HEK293 (cell line): ENCODE measurements at regions not wholly inside any gene's neighbourhood (a gene's known extent, or its start where the extent isn't known, plus 50 kb on each side); places are given as distances from the start of the nearest gene placed in this dataset.

Experiments
- CTCF ChIA-PET: fragments of 350-600 bp; formaldehyde crosslinking; extraction: SDS; loops from one replicate; lab custom pipeline; 2021; ENCODE audit warnings: antibody characterized with exemption; lab: Yijun Ruan, JAX
- POLR2A ChIA-PET: fragments of 300-600 bp; formaldehyde crosslinking; extraction: SDS; loops from one replicate; lab custom pipeline; 2020; ENCODE audit warnings: antibody characterized with exemption, inconsistent platforms; lab: Yijun Ruan, JAX
- H3K27ac ChIP-seq: fragments of 200-500 bp; sonication (Bioruptor generic); 2 replicates; pipeline ENCODE4 v1.5.1; 2014; ENCODE audit warnings: low read depth, low read length, control low read depth, inconsistent platforms; ENCODE audit errors: extremely low read depth
- H3K36me3 ChIP-seq, 2 experiments: fragments of 200-500 bp in 1 of 2; sonication (Bioruptor generic) in 1 of 2; 1 replicate in 1 of 2; 2 replicates in 1 of 2; pipeline ENCODE4 v1.5.1; 2014 to 2017; ENCODE audit warnings: inconsistent platforms in 2 of 2, low read length in 2 of 2; ENCODE audit not compliant: control insufficient read depth in 2 of 2, insufficient read depth in 1 of 2
- H3K4me1 ChIP-seq: fragments of 200-500 bp; sonication (Bioruptor generic); 2 replicates; pipeline ENCODE4 v1.5.1; 2014; ENCODE audit warnings: mild to moderate bottlenecking, low read length, inconsistent platforms; ENCODE audit not compliant: control insufficient read depth, insufficient read depth
- H3K4me3 ChIP-seq: 2 replicates; pipeline ENCODE4 v1.5.1; 2011; ENCODE audit warnings: low read depth, mild to moderate bottlenecking, control low read depth, low read length, moderate library complexity
- H3K9me3 ChIP-seq: fragments of 200-500 bp; sonication (Bioruptor generic); 2 replicates; pipeline ENCODE4 v1.5.1; 2014; ENCODE audit warnings: low read depth, low read length, inconsistent platforms; ENCODE audit not compliant: control insufficient read depth, insufficient read depth
- EGR2 ChIP-seq: fragments of 450-650 bp; formaldehyde crosslinking; IDR thresholded peaks from 2 replicates; pipeline ENCODE4 v1.5.1; 2016; ENCODE audit warnings: low read depth, missing biosample characterization, missing genetic modification characterization
- GLI2 ChIP-seq: fragments of 450-650 bp; formaldehyde crosslinking; IDR thresholded peaks from 2 replicates; pipeline ENCODE4; 2017; ENCODE audit warnings: missing biosample characterization, missing genetic modification characterization, low read depth, borderline replicate concordance
- GLIS2 ChIP-seq: fragments of 450-650 bp; formaldehyde crosslinking; IDR thresholded peaks from 2 replicates; pipeline ENCODE4 v1.5.1; 2016; ENCODE audit warnings: missing biosample characterization, missing genetic modification characterization
- HOXD13 ChIP-seq: sonication (generic); formaldehyde crosslinking; IDR thresholded peaks from 2 replicates; pipeline ENCODE4 v1.8.0; 2022; ENCODE audit warnings: missing genetic modification reagents, borderline replicate concordance
- KLF1 ChIP-seq: fragments of 450-650 bp; formaldehyde crosslinking; IDR thresholded peaks from 2 replicates; pipeline ENCODE4 v1.5.1; 2016; ENCODE audit warnings: missing biosample characterization, missing genetic modification characterization
- PATZ1 ChIP-seq: fragments of 450-650 bp; formaldehyde crosslinking; IDR thresholded peaks from 2 replicates; pipeline ENCODE4 v1.5.1; 2016; ENCODE audit warnings: missing biosample characterization, missing genetic modification characterization
- PRDM10 ChIP-seq: fragments of 450-650 bp; formaldehyde crosslinking; IDR thresholded peaks from 2 replicates; pipeline ENCODE4 v1.5.1; 2016; ENCODE audit warnings: missing biosample characterization, missing genetic modification characterization
- PRDM6 ChIP-seq: fragments of 450-650 bp; formaldehyde crosslinking; IDR thresholded peaks from 2 replicates; pipeline ENCODE4 v1.5.1; 2017; ENCODE audit warnings: missing biosample characterization, missing genetic modification characterization
- RBAK ChIP-seq: fragments of 450-650 bp; formaldehyde crosslinking; IDR thresholded peaks from 2 replicates; pipeline ENCODE4 v1.5.1; 2016; ENCODE audit warnings: missing biosample characterization, missing genetic modification characterization
- REST ChIP-seq: fragments of 450-650 bp; formaldehyde crosslinking; IDR thresholded peaks from 2 replicates; pipeline ENCODE4 v1.5.1; 2016; ENCODE audit warnings: missing biosample characterization, missing genetic modification characterization
- SETDB1 ChIP-seq: IDR thresholded peaks from one replicate; pipeline ENCODE4 v1.6.1; 2017; ENCODE audit warnings: mild to moderate bottlenecking, low read length, moderate library complexity, mixed read lengths; ENCODE audit not compliant: insufficient read length
- ZNF133 ChIP-seq: fragments of 450-650 bp; formaldehyde crosslinking; IDR thresholded peaks from 2 replicates; pipeline ENCODE4 v1.5.1; 2016; ENCODE audit warnings: missing biosample characterization, missing genetic modification characterization
- ZNF157 ChIP-seq: fragments of 450-650 bp; formaldehyde crosslinking; IDR thresholded peaks from 2 replicates; pipeline ENCODE4 v1.5.1; 2016; ENCODE audit warnings: missing biosample characterization, missing genetic modification characterization
- ZNF16 ChIP-seq: fragments of 450-650 bp; formaldehyde crosslinking; IDR thresholded peaks from 2 replicates; pipeline ENCODE4 v1.5.1; 2016; ENCODE audit warnings: low read depth, missing biosample characterization, missing genetic modification characterization
- ZNF26 ChIP-seq: fragments of 450-650 bp; formaldehyde crosslinking; IDR thresholded peaks from 2 replicates; pipeline ENCODE4 v1.5.1; 2016; ENCODE audit warnings: missing biosample characterization, missing genetic modification characterization
- ZNF292 ChIP-seq: fragments of 450-650 bp; formaldehyde crosslinking; IDR thresholded peaks from 2 replicates; pipeline ENCODE4 v1.5.1; 2016; ENCODE audit warnings: low read depth, missing biosample characterization, missing genetic modification characterization, borderline replicate concordance
- ZNF311 ChIP-seq: fragments of 450-650 bp; formaldehyde crosslinking; IDR thresholded peaks from 2 replicates; pipeline ENCODE4 v1.5.1; 2017; ENCODE audit warnings: missing biosample characterization, missing genetic modification characterization, borderline replicate concordance
- ZNF501 ChIP-seq: fragments of 450-650 bp; formaldehyde crosslinking; IDR thresholded peaks from 2 replicates; pipeline ENCODE4 v1.5.1; 2016; ENCODE audit warnings: missing biosample characterization, missing genetic modification characterization
- ZNF555 ChIP-seq: fragments of 450-650 bp; formaldehyde crosslinking; conservative IDR thresholded peaks from 2 replicates; pipeline ENCODE4 v1.5.1; 2017; ENCODE audit warnings: missing biosample characterization, mild to moderate bottlenecking, missing genetic modification characterization, inconsistent platforms
- ZNF621 ChIP-seq: fragments of 450-650 bp; formaldehyde crosslinking; IDR thresholded peaks from 2 replicates; pipeline ENCODE4 v1.5.1; 2017; ENCODE audit warnings: missing biosample characterization, missing genetic modification characterization
- ZNF837 ChIP-seq: fragments of 450-650 bp; formaldehyde crosslinking; IDR thresholded peaks from 2 replicates; pipeline ENCODE4 v1.5.1; 2016; ENCODE audit warnings: missing biosample characterization, missing genetic modification characterization
- ZNF843 ChIP-seq: fragments of 450-650 bp; formaldehyde crosslinking; IDR thresholded peaks from 2 replicates; pipeline ENCODE4 v1.5.1; 2016; ENCODE audit warnings: missing biosample characterization, missing genetic modification characterization
- ZSCAN4 ChIP-seq: fragments of 450-650 bp; formaldehyde crosslinking; IDR thresholded peaks from 2 replicates; pipeline ENCODE4 v1.5.1; 2017; ENCODE audit warnings: missing biosample characterization, missing genetic modification characterization

- no peak for TF ChIP-seq PATZ1 (tag by site-specific recombination)
- no peak for TF ChIP-seq ZNF133 (tag by site-specific recombination)
- TF ChIP-seq ZNF501, result no peak
- TF ChIP-seq GLI2 (tag by site-specific recombination), result no peak
- no peak for TF ChIP-seq RBAK (tag by site-specific recombination)
- no peak for TF ChIP-seq ZSCAN4 (tag by site-specific recombination)
Measured at GRCh38 chr7:22900101-22900500, 77.5 kb upstream of the TOMM7 start (continued).

GRCh38 chr7:22896917-22897316, 74.3 kb upstream of the TOMM7 start:
- no peaks in the 10 kb centered on the region for H3K9me3 ChIP-seq
- no peaks in the 10 kb centered on the region for H3K4me1 ChIP-seq
- ChIA-PET POLR2A (no interaction called here), CTCF (interaction anchor here (1.4 kb wide), 1 partner anchor 159 kb away, joined by 4 read pairs; no protein-coding TSS in a partner anchor)
- no peak overlapping the region for H3K4me3 ChIP-seq
- H3K27ac ChIP-seq, result no peak overlapping the region
- TF ChIP-seq SETDB1, result no peak
- no peak for TF ChIP-seq ZNF843 (tag by site-specific recombination)
- TF ChIP-seq ZNF621 (tag by site-specific recombination), result no peak
- TF ChIP-seq ZNF16 (tag by site-specific recombination), result no peak
- no peak for TF ChIP-seq KLF1 (tag by site-specific recombination)
- TF ChIP-seq PRDM6 (tag by site-specific recombination), result no peak
- TF ChIP-seq ZNF26 (tag by site-specific recombination), result no peak
- TF ChIP-seq ZNF292 (tag by site-specific recombination), result no peak
- no peak for TF ChIP-seq ZNF311 (tag by site-specific recombination)
- no peak for TF ChIP-seq GLIS2
- no peak for TF ChIP-seq HOXD13 (CRISPR knock-in tag)
- TF ChIP-seq ZNF837, result no peak
- TF ChIP-seq PRDM10 (tag by site-specific recombination), result no peak
- TF ChIP-seq REST (tag by site-specific recombination), result no peak
- no peak for TF ChIP-seq EGR2
- TF ChIP-seq ZNF555, result no peak
- TF ChIP-seq ZNF157 (tag by site-specific recombination), result no peak
- H3K36me3 ChIP-seq, result no peaks in the 10 kb centered on the region
